Neural progenitor cell (in vitro differentiated cells): ENCODE measurements at regions not wholly inside any gene's neighbourhood (a gene's known extent, or its start where the extent isn't known, plus 50 kb on each side); places are given as distances from the start of the nearest gene placed in this dataset.

Experiments used
- DNase-seq: peaks from one replicate; pipeline ENCODE4 v3.0.0-alpha.2; 2016; ENCODE audit warnings: low spot score
- H2AFZ ChIP-seq: fragments of 200-600 bp; sonication (generic); replicated peaks from 2 replicates; pipeline ENCODE4 v1.6.1; 2016; ENCODE audit warnings: antibody characterized with exemption
- H3F3A ChIP-seq: fragments of 200-600 bp; sonication (generic); 2 replicates; pipeline ENCODE4 v1.6.1; 2016; ENCODE audit warnings: antibody characterized with exemption, low read depth
- H3K27ac ChIP-seq: fragments of 200-600 bp; sonication (generic); 2 replicates; pipeline ENCODE4 v1.5.1; 2016; ENCODE audit warnings: mild to moderate bottlenecking
- H3K27me3 ChIP-seq: fragments of 200-600 bp; sonication (generic); 2 replicates; pipeline ENCODE4 v1.6.1; 2016; ENCODE audit warnings: mild to moderate bottlenecking, moderate library complexity
- H3K36me3 ChIP-seq: fragments of 200-600 bp; sonication (generic); 2 replicates; pipeline ENCODE4 v1.5.1; 2016
- H3K4me1 ChIP-seq: fragments of 200-600 bp; sonication (generic); 2 replicates; pipeline ENCODE4 v1.6.1; 2016; ENCODE audit warnings: mixed run types
- H3K4me2 ChIP-seq: fragments of 200-600 bp; sonication (generic); 2 replicates; pipeline ENCODE4 v1.6.1; 2016
- H3K4me3 ChIP-seq: fragments of 200-600 bp; sonication (generic); 2 replicates; pipeline ENCODE4 v1.5.1; 2016
- H3K79me2 ChIP-seq: fragments of 200-600 bp; sonication (generic); 2 replicates; pipeline ENCODE4 v1.6.1; 2016; ENCODE audit warnings: low read depth
- H3K9ac ChIP-seq: fragments of 200-600 bp; sonication (generic); 2 replicates; pipeline ENCODE4 v1.6.1; 2016
- H3K9me3 ChIP-seq: fragments of 200-600 bp; sonication (generic); 2 replicates; pipeline ENCODE4 v1.5.1; 2016; ENCODE audit warnings: low read depth
- H4K20me1 ChIP-seq: fragments of 200-600 bp; sonication (generic); 2 replicates; pipeline ENCODE4 v1.6.1; 2016; ENCODE audit warnings: low read depth
- H3K27ac Mint-ChIP-seq: 3 replicates; pipeline ENCODE4 v1.8.0; 2021; ENCODE audit warnings: mixed read lengths
- H3K27me3 Mint-ChIP-seq: 2 replicates; pipeline ENCODE4 v1.8.0; 2022; ENCODE audit warnings: low read depth, mild to moderate bottlenecking, inconsistent platforms, moderate library complexity, mixed read lengths; ENCODE audit not compliant: insufficient read depth
- H3K36me3 Mint-ChIP-seq: 3 replicates; pipeline ENCODE4 v1.8.0; 2021; ENCODE audit warnings: mixed read lengths
- H3K4me1 Mint-ChIP-seq: 3 replicates; pipeline ENCODE4 v1.8.0; 2021; ENCODE audit warnings: mixed read lengths
- H3K4me3 Mint-ChIP-seq: 3 replicates; pipeline ENCODE4 v1.8.0; 2021; ENCODE audit warnings: mild to moderate bottlenecking, moderate library complexity, mixed read lengths
- H3K9me3 Mint-ChIP-seq: 3 replicates; pipeline ENCODE4 v1.8.0; 2020; ENCODE audit warnings: mixed read lengths
- EZH2 ChIP-seq: fragments of 200-600 bp; sonication (generic); IDR thresholded peaks from 2 replicates; pipeline ENCODE4 v1.6.1; 2017; ENCODE audit warnings: antibody characterized with exemption, mild to moderate bottlenecking, moderate library complexity
- EZH2phosphoT487 ChIP-seq: fragments of 200-600 bp; sonication (generic); IDR thresholded peaks from 2 replicates; pipeline ENCODE4 v1.6.1; 2017; ENCODE audit warnings: antibody characterized with exemption
- TF ChIP-seq, protein P1 (sequence below): fragments of 200-600 bp; sonication (generic); IDR thresholded peaks from 2 replicates; pipeline ENCODE4 v1.5.1; 2017; ENCODE audit warnings: antibody characterized with exemption, mild to moderate bottlenecking

DNA sequence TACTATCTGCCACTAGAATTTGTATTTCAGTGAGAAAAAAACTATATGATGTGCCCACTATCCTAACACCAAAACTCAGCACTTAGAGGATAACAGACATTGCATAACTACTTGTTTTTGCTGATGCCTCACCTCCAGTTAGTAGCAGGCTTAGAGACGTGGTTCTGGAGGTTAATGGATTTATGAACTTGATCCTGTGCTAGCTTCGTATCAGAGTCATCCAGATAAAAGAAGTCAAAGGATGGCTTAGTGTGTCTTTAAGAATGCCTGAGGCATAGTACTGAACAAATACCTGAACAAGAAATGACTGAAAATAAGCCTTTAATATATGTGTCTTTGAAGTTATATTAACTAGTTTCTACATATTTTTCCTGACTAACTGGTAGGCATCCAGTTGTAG is 414.9 kb upstream of the PTCHD4 start:
- Histone ChIP-seq H3K79me2 (no peaks in the 10 kb centered on the region), H3K4me2 (no peak overlapping the region), H3K27me3 (no peaks in the 10 kb centered on the region), H3K9ac (no peak overlapping the region), H3K36me3 (no peaks in the 10 kb centered on the region), H3K4me1 (no peaks in the 10 kb centered on the region), H3K4me3 (no peak overlapping the region), H3K9me3 (no peaks in the 10 kb centered on the region), H3K27ac (no peak overlapping the region), H2AFZ (no peak overlapping the region), H4K20me1 (no peaks in the 10 kb centered on the region), H3F3A (no peaks in the 10 kb centered on the region)
- peaks cover 4% of the 10 kb centered on the region for H3K27me3 Mint-ChIP-seq
- H3K27ac Mint-ChIP-seq = no peak overlapping the region
- H3K4me1 Mint-ChIP-seq = no peaks in the 10 kb centered on the region
- no peaks in the 10 kb centered on the region for H3K9me3 Mint-ChIP-seq
- no peaks in the 10 kb centered on the region for H3K36me3 Mint-ChIP-seq
- no peak overlapping the region for H3K4me3 Mint-ChIP-seq
- TF ChIP-seq, protein P1, sequence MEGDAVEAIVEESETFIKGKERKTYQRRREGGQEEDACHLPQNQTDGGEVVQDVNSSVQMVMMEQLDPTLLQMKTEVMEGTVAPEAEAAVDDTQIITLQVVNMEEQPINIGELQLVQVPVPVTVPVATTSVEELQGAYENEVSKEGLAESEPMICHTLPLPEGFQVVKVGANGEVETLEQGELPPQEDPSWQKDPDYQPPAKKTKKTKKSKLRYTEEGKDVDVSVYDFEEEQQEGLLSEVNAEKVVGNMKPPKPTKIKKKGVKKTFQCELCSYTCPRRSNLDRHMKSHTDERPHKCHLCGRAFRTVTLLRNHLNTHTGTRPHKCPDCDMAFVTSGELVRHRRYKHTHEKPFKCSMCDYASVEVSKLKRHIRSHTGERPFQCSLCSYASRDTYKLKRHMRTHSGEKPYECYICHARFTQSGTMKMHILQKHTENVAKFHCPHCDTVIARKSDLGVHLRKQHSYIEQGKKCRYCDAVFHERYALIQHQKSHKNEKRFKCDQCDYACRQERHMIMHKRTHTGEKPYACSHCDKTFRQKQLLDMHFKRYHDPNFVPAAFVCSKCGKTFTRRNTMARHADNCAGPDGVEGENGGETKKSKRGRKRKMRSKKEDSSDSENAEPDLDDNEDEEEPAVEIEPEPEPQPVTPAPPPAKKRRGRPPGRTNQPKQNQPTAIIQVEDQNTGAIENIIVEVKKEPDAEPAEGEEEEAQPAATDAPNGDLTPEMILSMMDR = no peak
- no peak for TF ChIP-seq EZH2phosphoT487
- TF ChIP-seq EZH2 = no peak
- DNase-seq = no peak

DNA sequence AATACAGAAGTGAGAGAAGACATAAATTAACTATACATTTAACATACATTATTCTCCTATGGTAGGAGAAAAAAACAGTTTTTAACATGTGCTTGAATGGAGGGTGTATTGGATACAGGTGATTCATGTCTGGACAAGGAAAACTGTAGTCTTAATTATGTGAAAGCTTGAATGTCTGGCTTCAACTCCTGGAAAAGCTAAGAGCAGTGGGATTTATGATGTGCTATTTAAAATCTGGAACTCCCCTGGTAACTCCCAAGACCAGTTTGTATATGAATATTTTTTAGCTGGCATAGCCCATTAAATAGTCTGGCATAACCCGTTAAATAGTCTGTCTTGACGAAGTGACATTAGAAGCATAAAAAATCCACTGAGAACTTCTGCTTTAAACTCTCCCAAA is 410.0 kb upstream of the PTCHD4 start:
- H3K4me3 Mint-ChIP-seq = no peak overlapping the region
- H3K27ac Mint-ChIP-seq = no peak overlapping the region
- H3K36me3 Mint-ChIP-seq = no peaks in the 10 kb centered on the region
- Histone ChIP-seq H4K20me1 (no peaks in the 10 kb centered on the region), H3K27ac (no peak overlapping the region), H3K4me2 (no peak overlapping the region), H3K4me1 (no peaks in the 10 kb centered on the region), H3K9ac (no peak overlapping the region), H3K79me2 (no peaks in the 10 kb centered on the region), H3K4me3 (no peak overlapping the region), H3K27me3 (no peaks in the 10 kb centered on the region), H2AFZ (no peak overlapping the region), H3K9me3 (no peaks in the 10 kb centered on the region), H3K36me3 (no peaks in the 10 kb centered on the region), H3F3A (no peaks in the 10 kb centered on the region)
- no peaks in the 10 kb centered on the region for H3K9me3 Mint-ChIP-seq
- TF ChIP-seq EZH2phosphoT487 (no peak), EZH2 (no peak)
- TF ChIP-seq, protein P1 = no peak
- no peaks in the 10 kb centered on the region for H3K4me1 Mint-ChIP-seq
- no peak for DNase-seq
- peaks cover 4% of the 10 kb centered on the region for H3K27me3 Mint-ChIP-seq

- Mint-ChIP-seq H3K9me3 (no peaks in the 10 kb centered on the region), H3K4me1 (peaks cover 7% of the 10 kb centered on the region), H3K27ac (no peak overlapping the region), H3K4me3 (no peak overlapping the region), H3K27me3 (no peaks in the 10 kb centered on the region), H3K36me3 (no peaks in the 10 kb centered on the region)
- Histone ChIP-seq H2AFZ (no peak overlapping the region), H3K4me2 (no peak overlapping the region), H3K9me3 (no peaks in the 10 kb centered on the region), H4K20me1 (no peaks in the 10 kb centered on the region), H3K36me3 (no peaks in the 10 kb centered on the region), H3K27ac (no peak overlapping the region), H3K79me2 (no peaks in the 10 kb centered on the region), H3K4me1 (no peaks in the 10 kb centered on the region), H3K9ac (no peak overlapping the region), H3K27me3 (no peaks in the 10 kb centered on the region), H3K4me3 (no peak overlapping the region), H3F3A (no peaks in the 10 kb centered on the region)
- no peak for DNase-seq
- TF ChIP-seq EZH2phosphoT487 (no peak), EZH2 (no peak)
- TF ChIP-seq, protein P1 = no peak
Measured at GRCh38 chr6:48512390-48512789, 401.4 kb upstream of the PTCHD4 start.

- Histone ChIP-seq H3K27ac (no peak overlapping the region), H2AFZ (no peak overlapping the region), H4K20me1 (no peaks in the 10 kb centered on the region), H3K27me3 (no peaks in the 10 kb centered on the region), H3K79me2 (no peaks in the 10 kb centered on the region), H3K36me3 (no peaks in the 10 kb centered on the region), H3K9me3 (no peaks in the 10 kb centered on the region), H3K4me3 (no peak overlapping the region), H3K9ac (no peak overlapping the region), H3K4me2 (no peak overlapping the region), H3K4me1 (no peaks in the 10 kb centered on the region), H3F3A (no peaks in the 10 kb centered on the region)
- Mint-ChIP-seq H3K27ac (no peak overlapping the region), H3K36me3 (no peaks in the 10 kb centered on the region), H3K4me3 (no peak overlapping the region), H3K9me3 (no peaks in the 10 kb centered on the region), H3K4me1 (peaks cover 7% of the 10 kb centered on the region), H3K27me3 (no peaks in the 10 kb centered on the region)
- DNase-seq = no peak
- no peak for TF ChIP-seq EZH2phosphoT487
- TF ChIP-seq, protein P1 = no peak
- TF ChIP-seq EZH2 = no peak
Measured at GRCh38 chr6:48511378-48511777, 400.4 kb upstream of the PTCHD4 start.
